BJ (cell line): ENCODE measurements at regions not wholly inside any gene's neighbourhood (a gene's known extent, or its start where the extent isn't known, plus 50 kb on each side); places are given as distances from the start of the nearest gene placed in this dataset.

Experiments used
- CTCF ChIA-PET: fragments of 350-600 bp; formaldehyde crosslinking; extraction: SDS; loops from one replicate; lab custom pipeline; 2021; ENCODE audit warnings: antibody characterized with exemption, inconsistent platforms; lab: Yijun Ruan, JAX
- POLR2A ChIA-PET: fragments of 300-600 bp; sonication (Branson Sonifier 250); formaldehyde crosslinking; extraction: SDS; loops from one replicate; lab custom pipeline; 2021; ENCODE audit warnings: antibody characterized with exemption; lab: Charles Lee
- DNase-seq: peaks from one replicate; pipeline ENCODE4 v3.0.0-alpha.2; 2011; ENCODE audit warnings: low read depth
- H3K27me3 ChIP-seq: 2 replicates; pipeline ENCODE4 v1.6.0; 2011; ENCODE audit warnings: low read length; ENCODE audit not compliant: control insufficient read depth, insufficient read depth
- H3K36me3 ChIP-seq: 2 replicates; pipeline ENCODE4 v1.5.1; 2011; ENCODE audit warnings: low read length; ENCODE audit not compliant: control insufficient read depth, insufficient read depth
- H3K4me3 ChIP-seq: 2 replicates; pipeline ENCODE4 v1.5.1; 2011; ENCODE audit warnings: low read depth, mild to moderate bottlenecking, control low read depth, low read length
- TF ChIP-seq, protein P1 (sequence below): IDR thresholded peaks from 2 replicates; pipeline ENCODE4 v1.5.1; 2011; ENCODE audit warnings: low read depth, mild to moderate bottlenecking, control low read depth, inconsistent platforms, low read length, moderate library complexity; ENCODE audit not compliant: insufficient read depth

DNA sequence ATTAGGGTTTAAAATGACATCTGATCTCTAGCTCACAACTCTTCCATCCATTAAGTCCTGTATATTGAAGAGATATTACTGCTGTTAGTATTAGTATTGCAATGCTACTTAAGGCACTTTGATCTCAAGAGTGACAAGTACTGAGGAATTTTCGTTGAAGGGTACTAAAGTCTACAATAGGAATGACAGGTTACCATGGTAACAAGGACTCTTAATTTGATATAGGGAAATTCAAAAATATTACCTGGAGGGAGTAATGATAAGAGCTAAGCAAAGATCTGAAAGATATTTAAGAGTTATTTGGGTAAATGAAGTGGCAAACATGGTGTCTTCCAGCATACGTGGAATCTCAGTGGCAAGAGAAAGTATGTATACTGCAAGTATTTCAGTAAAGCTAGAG lies 518.0 kb upstream of the SLC35B3 start:
- CTCF ChIA-PET: no interaction called here

DNA sequence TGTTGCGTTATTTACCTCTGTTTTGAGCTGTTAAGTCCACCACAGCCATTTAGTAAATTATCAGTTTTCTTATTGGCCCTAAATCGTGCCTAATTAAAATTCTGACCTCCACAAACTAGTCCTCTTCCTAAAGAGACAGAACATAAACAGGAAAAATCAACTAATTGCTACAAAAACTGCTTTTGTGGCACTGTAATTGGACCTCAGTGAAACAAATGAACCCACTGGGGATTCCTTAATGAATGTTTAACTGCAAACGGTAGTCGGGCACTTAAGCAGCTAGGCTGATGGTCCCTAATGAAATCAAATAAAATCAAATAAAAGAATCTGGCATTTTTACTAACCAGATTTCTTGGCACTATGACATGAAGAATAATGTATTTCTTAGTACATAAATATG lies 513.4 kb upstream of the SLC35B3 start:
- CTCF ChIA-PET: no interaction called here
- TF ChIP-seq, protein P1, sequence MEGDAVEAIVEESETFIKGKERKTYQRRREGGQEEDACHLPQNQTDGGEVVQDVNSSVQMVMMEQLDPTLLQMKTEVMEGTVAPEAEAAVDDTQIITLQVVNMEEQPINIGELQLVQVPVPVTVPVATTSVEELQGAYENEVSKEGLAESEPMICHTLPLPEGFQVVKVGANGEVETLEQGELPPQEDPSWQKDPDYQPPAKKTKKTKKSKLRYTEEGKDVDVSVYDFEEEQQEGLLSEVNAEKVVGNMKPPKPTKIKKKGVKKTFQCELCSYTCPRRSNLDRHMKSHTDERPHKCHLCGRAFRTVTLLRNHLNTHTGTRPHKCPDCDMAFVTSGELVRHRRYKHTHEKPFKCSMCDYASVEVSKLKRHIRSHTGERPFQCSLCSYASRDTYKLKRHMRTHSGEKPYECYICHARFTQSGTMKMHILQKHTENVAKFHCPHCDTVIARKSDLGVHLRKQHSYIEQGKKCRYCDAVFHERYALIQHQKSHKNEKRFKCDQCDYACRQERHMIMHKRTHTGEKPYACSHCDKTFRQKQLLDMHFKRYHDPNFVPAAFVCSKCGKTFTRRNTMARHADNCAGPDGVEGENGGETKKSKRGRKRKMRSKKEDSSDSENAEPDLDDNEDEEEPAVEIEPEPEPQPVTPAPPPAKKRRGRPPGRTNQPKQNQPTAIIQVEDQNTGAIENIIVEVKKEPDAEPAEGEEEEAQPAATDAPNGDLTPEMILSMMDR: no peak
- no peaks in the 10 kb centered on the region for H3K36me3 ChIP-seq
- POLR2A ChIA-PET: no interaction called here
- no peak overlapping the region for H3K4me3 ChIP-seq
- H3K27me3 ChIP-seq: no peaks in the 10 kb centered on the region
- no peak for DNase-seq

More for the DNA sequence above, 518.0 kb upstream of the SLC35B3 start:
- POLR2A ChIA-PET: no interaction called here
- Histone ChIP-seq H3K4me3 (no peak overlapping the region), H3K27me3 (no peaks in the 10 kb centered on the region), H3K36me3 (no peaks in the 10 kb centered on the region)
- TF ChIP-seq, protein P1: no peak
- no peak for DNase-seq

DNA sequence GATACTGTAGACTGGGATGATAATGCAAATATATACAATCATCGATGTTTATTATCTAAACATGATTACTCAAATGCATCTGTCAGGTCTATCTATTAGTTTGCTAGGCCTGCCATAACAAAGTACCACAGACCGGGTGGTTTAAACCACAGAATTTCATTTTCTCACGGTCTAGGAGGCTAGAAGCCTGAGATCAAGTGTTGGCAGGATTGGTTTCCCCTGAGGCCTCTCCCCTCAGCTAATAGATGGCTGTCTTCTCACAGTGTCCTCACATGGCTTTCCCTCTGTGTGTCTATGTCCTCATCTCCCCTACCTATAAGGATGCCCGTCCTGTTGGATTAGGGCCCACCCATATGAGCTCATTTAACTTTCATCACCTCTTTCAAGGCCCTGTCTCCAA lies 512.6 kb upstream of the SLC35B3 start:
- DNase-seq: no peak
- POLR2A ChIA-PET: no interaction called here
- CTCF ChIA-PET: no interaction called here
- TF ChIP-seq, protein P1: no peak
- Histone ChIP-seq H3K4me3 (no peak overlapping the region), H3K36me3 (no peaks in the 10 kb centered on the region), H3K27me3 (no peaks in the 10 kb centered on the region)

DNA sequence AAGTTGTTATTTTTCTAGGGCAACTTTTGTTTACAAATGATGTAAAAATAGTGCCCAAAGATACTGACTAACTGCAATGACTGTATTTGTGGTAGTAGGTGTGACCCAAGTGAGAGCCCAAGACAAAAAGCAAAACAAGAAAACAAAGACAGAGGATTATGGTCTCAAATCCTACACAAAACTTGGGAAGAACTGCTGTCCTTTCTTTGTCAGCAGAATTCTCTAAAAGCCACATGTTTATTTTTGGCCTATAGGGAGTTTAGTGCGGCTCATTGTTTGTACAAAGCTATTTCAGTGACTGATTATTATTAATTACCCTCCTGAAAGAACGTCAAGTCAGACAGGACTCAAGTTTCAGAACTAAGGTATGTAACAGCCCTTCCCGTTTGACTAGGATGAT lies 509.2 kb upstream of the SLC35B3 start:
- no peak for DNase-seq
- H3K27me3 ChIP-seq: no peaks in the 10 kb centered on the region
- no peaks in the 10 kb centered on the region for H3K36me3 ChIP-seq
- ChIA-PET CTCF (no interaction called here), POLR2A (no interaction called here)
- H3K4me3 ChIP-seq: no peak overlapping the region
- TF ChIP-seq, protein P1: no peak

DNA sequence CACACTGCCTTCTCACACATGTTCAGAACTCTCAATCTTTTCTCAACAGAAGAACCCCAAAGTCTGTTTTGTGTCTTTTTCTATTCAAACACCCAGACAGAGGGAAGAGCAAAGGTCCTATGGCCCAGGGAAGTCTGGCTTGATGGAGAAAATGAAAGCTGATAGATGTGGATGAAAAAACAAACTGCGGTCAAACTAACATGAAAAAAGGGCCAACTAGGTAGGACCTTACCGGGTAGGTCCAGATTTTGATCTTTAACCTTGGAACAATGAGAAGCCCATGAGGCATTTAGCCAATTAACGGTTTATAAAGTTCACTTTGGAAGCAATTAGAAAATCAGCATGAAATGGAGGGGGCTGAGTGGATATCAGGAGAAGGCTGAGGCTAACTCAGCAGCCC lies 507.7 kb upstream of the SLC35B3 start:
- Histone ChIP-seq H3K36me3 (no peaks in the 10 kb centered on the region), H3K4me3 (no peak overlapping the region), H3K27me3 (no peaks in the 10 kb centered on the region)
- no peak for DNase-seq
- TF ChIP-seq, protein P1: no peak
- ChIA-PET CTCF (no interaction called here), POLR2A (no interaction called here)
